GM23338 (cell line): ENCODE measurements at regions not wholly inside any gene's neighbourhood (a gene's known extent, or its start where the extent isn't known, plus 50 kb on each side); places are given as distances from the start of the nearest gene placed in this dataset.

Experiments used
- ATAC-seq: fragments of 200-7000 bp; cut with Tn5 transposase; 3 replicates; pipeline ENCODE4 v1.9.1; 2020
- DNase-seq: peaks from one replicate; pipeline ENCODE4 v3.0.0-alpha.2; 2015; ENCODE audit warnings: low spot score
- H2AFZ ChIP-seq: fragments of 200-600 bp; sonication (generic); 2 replicates; pipeline ENCODE4 v1.8.0; 2016; ENCODE audit warnings: antibody characterized with exemption, mild to moderate bottlenecking, moderate library complexity
- H3F3A ChIP-seq: fragments of 200-600 bp; sonication (generic); replicated peaks from 2 replicates; pipeline ENCODE4 v1.8.0; 2017; ENCODE audit warnings: antibody characterized with exemption, mixed run types, low read depth
- H3K27ac ChIP-seq: fragments of 200-600 bp; sonication (generic); 2 replicates; pipeline ENCODE4 v1.6.1; 2016; ENCODE audit warnings: low read depth
- H3K27me3 ChIP-seq: fragments of 200-600 bp; sonication (generic); 2 replicates; pipeline ENCODE4 v1.8.0; 2016; ENCODE audit warnings: mild to moderate bottlenecking, mixed run types, moderate library complexity; ENCODE audit not compliant: insufficient read depth
- H3K36me3 ChIP-seq: fragments of 200-600 bp; sonication (generic); 2 replicates; pipeline ENCODE4 v1.8.0; 2016; ENCODE audit warnings: mild to moderate bottlenecking; ENCODE audit not compliant: insufficient read depth
- H3K4me1 ChIP-seq: fragments of 200-600 bp; sonication (generic); 2 replicates; pipeline ENCODE4 v1.8.0; 2016; ENCODE audit warnings: mild to moderate bottlenecking, moderate library complexity; ENCODE audit not compliant: insufficient read depth
- H3K4me2 ChIP-seq: fragments of 200-600 bp; sonication (generic); 2 replicates; pipeline ENCODE4 v1.7.1; 2017; ENCODE audit warnings: mixed run types
- H3K4me3 ChIP-seq: fragments of 200-600 bp; sonication (generic); 2 replicates; pipeline ENCODE4 v1.6.1; 2016; ENCODE audit warnings: mixed run types
- H3K79me2 ChIP-seq: fragments of 200-600 bp; sonication (generic); replicated peaks from 2 replicates; pipeline ENCODE4 v1.8.0; 2017; ENCODE audit warnings: mild to moderate bottlenecking; ENCODE audit not compliant: insufficient read depth
- H3K9me2 ChIP-seq: fragments of 200-600 bp; sonication (generic); 2 replicates; pipeline ENCODE4 v1.8.0; 2017; ENCODE audit not compliant: insufficient read depth
- H4K20me1 ChIP-seq: fragments of 200-600 bp; sonication (generic); replicated peaks from 2 replicates; pipeline ENCODE4 v1.8.0; 2017; ENCODE audit warnings: mild to moderate bottlenecking; ENCODE audit not compliant: insufficient read depth
- H3K27ac Mint-ChIP-seq: 2 replicates; pipeline ENCODE4 v1.8.0; 2020; ENCODE audit warnings: inconsistent platforms, mild to moderate bottlenecking, moderate library complexity, mixed read lengths
- H3K27me3 Mint-ChIP-seq: 3 replicates; pipeline ENCODE4 v1.8.0; 2022; ENCODE audit warnings: low read depth, mild to moderate bottlenecking, moderate library complexity, mixed read lengths, inconsistent platforms; ENCODE audit not compliant: insufficient read depth, poor library complexity
- H3K36me3 Mint-ChIP-seq: 3 replicates; pipeline ENCODE4 v1.8.0; 2021; ENCODE audit warnings: low read depth, mild to moderate bottlenecking, inconsistent platforms, moderate library complexity, mixed read lengths
- H3K4me1 Mint-ChIP-seq: 3 replicates; pipeline ENCODE4 v1.8.0; 2020; ENCODE audit warnings: mild to moderate bottlenecking, inconsistent platforms, mixed read lengths
- H3K4me3 Mint-ChIP-seq: 3 replicates; pipeline ENCODE4 v1.8.0; 2021; ENCODE audit warnings: moderate library complexity, mild to moderate bottlenecking, inconsistent platforms, mixed read lengths
- H3K9me3 Mint-ChIP-seq: 3 replicates; pipeline ENCODE4 v1.8.0; 2020; ENCODE audit warnings: moderate library complexity, mild to moderate bottlenecking, inconsistent platforms, mixed read lengths
- CREB1 ChIP-seq: fragments of 250-450 bp; sonication (Bioruptor Pico); IDR thresholded peaks from 2 replicates; pipeline ENCODE4 v1.5.0; 2020; ENCODE audit warnings: low read depth, mild to moderate bottlenecking, moderate library complexity
- CTCF ChIP-seq, 2 experiments: fragments of 200-600 bp in 1 of 2; sonication (generic) in 1 of 2; conservative IDR thresholded peaks; 2 replicates each; pipeline versions ENCODE4 v1.5.1 to v1.6.1; 2016 to 2017; ENCODE audit warnings: antibody characterized with exemption in 2 of 2, low read depth in 2 of 2, mild to moderate bottlenecking in 2 of 2, moderate library complexity in 1 of 2
- ETS1 ChIP-seq: IDR thresholded peaks from 2 replicates; pipeline ENCODE4 v1.6.1; 2016; ENCODE audit warnings: antibody characterized with exemption
- EZH2 ChIP-seq: fragments of 200-600 bp; sonication (generic); IDR thresholded peaks from one replicate; pipeline ENCODE4 v1.8.0; 2017; ENCODE audit warnings: antibody characterized with exemption, mild to moderate bottlenecking, low read depth; ENCODE audit not compliant: unreplicated experiment
- EZH2phosphoT487 ChIP-seq: fragments of 200-600 bp; sonication (generic); IDR thresholded peaks from one replicate; pipeline ENCODE4 v1.8.1; 2018; ENCODE audit warnings: antibody characterized with exemption; ENCODE audit not compliant: unreplicated experiment
- JUNB ChIP-seq: IDR thresholded peaks from one replicate; pipeline ENCODE4 v1.6.1; 2016; ENCODE audit warnings: antibody characterized with exemption; ENCODE audit not compliant: unreplicated experiment
- NANOG ChIP-seq: IDR thresholded peaks from 2 replicates; pipeline ENCODE4 v1.6.1; 2016; ENCODE audit warnings: antibody characterized with exemption, borderline replicate concordance
- POLR2AphosphoS5 ChIP-seq: IDR thresholded peaks from 2 replicates; pipeline ENCODE4 v1.6.1; 2016; ENCODE audit warnings: antibody characterized with exemption, low read depth
- REST ChIP-seq: IDR thresholded peaks from one replicate; pipeline ENCODE4 v1.6.1; 2018; ENCODE audit warnings: antibody characterized with exemption; ENCODE audit not compliant: unreplicated experiment
- STAT1 ChIP-seq: IDR thresholded peaks from one replicate; pipeline ENCODE4 v1.6.1; 2016; ENCODE audit warnings: antibody characterized with exemption; ENCODE audit not compliant: unreplicated experiment
- ZNF114 ChIP-seq: fragments of 250-450 bp; sonication (Bioruptor Pico); IDR thresholded peaks from 2 replicates; pipeline ENCODE4 v1.5.0; 2020; ENCODE audit warnings: mild to moderate bottlenecking, moderate library complexity
- ZNF331 ChIP-seq: fragments of 250-450 bp; sonication (Bioruptor Pico); IDR thresholded peaks from 2 replicates; pipeline ENCODE4 v1.5.0; 2020; ENCODE audit warnings: low read depth, mild to moderate bottlenecking, moderate library complexity
- ZNF462 ChIP-seq: fragments of 250-450 bp; sonication (Bioruptor Pico); IDR thresholded peaks from 2 replicates; pipeline ENCODE4 v1.5.0; 2020; ENCODE audit warnings: mild to moderate bottlenecking, moderate library complexity

- peak; percentile 26 for DNase-seq
- H3K27ac ChIP-seq = no peak overlapping the region
- H3K4me1 ChIP-seq = peaks cover 29% of the 10 kb centered on the region
- Mint-ChIP-seq H3K27ac (no peak overlapping the region; the same call in 1 of the 2 replicates), H3K27me3 (peaks cover 4% of the 10 kb centered on the region), H3K36me3 (no peaks in the 10 kb centered on the region), H3K9me3 (no peaks in the 10 kb centered on the region), H3K4me3 (no peak overlapping the region), H3K4me1 (peaks cover 34% of the 10 kb centered on the region)
- H2AFZ ChIP-seq = no peak overlapping the region
- no peak overlapping the region for H3K4me2 ChIP-seq
- H3K79me2 ChIP-seq = no peaks in the 10 kb centered on the region
- H3K27me3 ChIP-seq = no peaks in the 10 kb centered on the region
- ATAC-seq = peak; percentile 42; the same call in 2 of the 3 replicates
- H4K20me1 ChIP-seq = no peaks in the 10 kb centered on the region
- H3K4me3 ChIP-seq = no peak overlapping the region
- TF ChIP-seq ZNF462 (CRISPR knock-in tag) = no peak
- no peak for TF ChIP-seq JUNB
- TF ChIP-seq CTCF (conservative IDR thresholded peaks at IDR 0.05; ENCODE audit: low read depth in 2 of 2) = no peak
- no peak for TF ChIP-seq ZNF331 (CRISPR knock-in tag)
- no peak for TF ChIP-seq CREB1
- no peak for TF ChIP-seq EZH2
- no peak for TF ChIP-seq STAT1
- TF ChIP-seq REST = no peak
- TF ChIP-seq NANOG = no peak
- no peak for TF ChIP-seq EZH2phosphoT487
- TF ChIP-seq ETS1 = no peak
- TF ChIP-seq ZNF114 = no peak
- TF ChIP-seq POLR2AphosphoS5 = no peak
- no peaks in the 10 kb centered on the region for H3K36me3 ChIP-seq
- no peaks in the 10 kb centered on the region for H3F3A ChIP-seq
- peaks cover 3% of the 10 kb centered on the region; the same call in 1 of the 2 replicates for H3K9me2 ChIP-seq
Observed at GRCh38 chr2:176421297-176422050, 152.2 kb downstream of the MTX2 start.
